A673 (cell line): ENCODE measurements at regions not wholly inside any gene's neighbourhood (a gene's known extent, or its start where the extent isn't known, plus 50 kb on each side); places are given as distances from the start of the nearest gene placed in this dataset.

Experiments used
- BruUV-seq: library from RNA; stranded (reverse); fragments of 400-500 nt; replicated peaks from 2 replicates; lab custom pipeline; 2021; lab: Mats Ljungman, UMichigan
- CTCF ChIA-PET: fragments of 300-600 bp; sonication (Branson Sonifier 250); formaldehyde crosslinking; loops from one replicate; lab custom pipeline; 2022; ENCODE audit warnings: antibody characterized with exemption; lab: Charles Lee
- POLR2A ChIA-PET: fragments of 300-600 bp; sonication (Branson Sonifier 250); formaldehyde crosslinking; loops from one replicate; lab custom pipeline; 2022; ENCODE audit warnings: antibody characterized with exemption; ENCODE audit not compliant: low non-redundant PET; lab: Charles Lee
- DNase-seq: peaks from one replicate; pipeline ENCODE4 v3.0.0-alpha.2; 2015; ENCODE audit warnings: low spot score
- H3K27ac ChIP-seq: fragments of 200-600 bp; sonication (generic); 2 replicates; pipeline ENCODE4 v1.5.1; 2016; ENCODE audit warnings: mixed run types, low read depth, mild to moderate bottlenecking, mixed read lengths, antibody characterized with exemption, low read length; ENCODE audit not compliant: poor library complexity, severe bottlenecking
- H3K27me3 ChIP-seq: fragments of 200-600 bp; sonication (generic); replicated peaks from 2 replicates; pipeline ENCODE4 v1.6.1; 2017; ENCODE audit warnings: mixed run types, low read depth, mild to moderate bottlenecking, mixed read lengths, antibody characterized with exemption, low read length; ENCODE audit not compliant: insufficient read depth, poor library complexity
- H3K36me3 ChIP-seq: fragments of 200-600 bp; sonication (generic); 2 replicates; pipeline ENCODE4 v1.6.1; 2016; ENCODE audit warnings: mixed run types, mild to moderate bottlenecking, mixed read lengths, antibody characterized with exemption, low read length; ENCODE audit not compliant: insufficient read depth, poor library complexity, severe bottlenecking
- H3K4me1 ChIP-seq: fragments of 200-600 bp; sonication (generic); 2 replicates; pipeline ENCODE4 v1.6.1; 2017; ENCODE audit warnings: mixed run types, mild to moderate bottlenecking, mixed read lengths, antibody characterized with exemption, low read length; ENCODE audit not compliant: insufficient read depth, poor library complexity, severe bottlenecking
- H3K4me3 ChIP-seq: fragments of 200-600 bp; sonication (generic); 2 replicates; pipeline ENCODE4 v1.5.1; 2016; ENCODE audit warnings: low read depth, mixed run types, mild to moderate bottlenecking, mixed read lengths, low read length; ENCODE audit not compliant: poor library complexity, severe bottlenecking
- H3K9me3 ChIP-seq: fragments of 200-600 bp; sonication (generic); 2 replicates; pipeline ENCODE4 v1.6.1; 2016; ENCODE audit warnings: mixed run types, low read depth, mild to moderate bottlenecking, mixed read lengths, antibody characterized with exemption, low read length; ENCODE audit not compliant: poor library complexity, severe bottlenecking
- EZH2 ChIP-seq: fragments of 200-600 bp; sonication (generic); IDR thresholded peaks from 2 replicates; pipeline ENCODE4 v1.6.1; 2017; ENCODE audit warnings: borderline replicate concordance, low read depth, mild to moderate bottlenecking, mixed read lengths, antibody characterized with exemption, low read length; ENCODE audit not compliant: poor library complexity, severe bottlenecking
- intact Hi-C: fragments of 100-400 bp; cut with micrococcal nuclease; formaldehyde crosslinking; loops from one replicate; pipeline ENCODE4 v1.10.0; 2022; ENCODE audit not compliant: unreplicated experiment
- TF ChIP-seq, protein P1 (sequence below): fragments of 300-800, 200-600 bp; sonication (generic); conservative IDR thresholded peaks from 2 replicates; pipeline ENCODE4 v1.5.1; 2017; ENCODE audit warnings: low read depth, mild to moderate bottlenecking, antibody characterized with exemption, low read length, moderate library complexity, mixed read lengths

DNA sequence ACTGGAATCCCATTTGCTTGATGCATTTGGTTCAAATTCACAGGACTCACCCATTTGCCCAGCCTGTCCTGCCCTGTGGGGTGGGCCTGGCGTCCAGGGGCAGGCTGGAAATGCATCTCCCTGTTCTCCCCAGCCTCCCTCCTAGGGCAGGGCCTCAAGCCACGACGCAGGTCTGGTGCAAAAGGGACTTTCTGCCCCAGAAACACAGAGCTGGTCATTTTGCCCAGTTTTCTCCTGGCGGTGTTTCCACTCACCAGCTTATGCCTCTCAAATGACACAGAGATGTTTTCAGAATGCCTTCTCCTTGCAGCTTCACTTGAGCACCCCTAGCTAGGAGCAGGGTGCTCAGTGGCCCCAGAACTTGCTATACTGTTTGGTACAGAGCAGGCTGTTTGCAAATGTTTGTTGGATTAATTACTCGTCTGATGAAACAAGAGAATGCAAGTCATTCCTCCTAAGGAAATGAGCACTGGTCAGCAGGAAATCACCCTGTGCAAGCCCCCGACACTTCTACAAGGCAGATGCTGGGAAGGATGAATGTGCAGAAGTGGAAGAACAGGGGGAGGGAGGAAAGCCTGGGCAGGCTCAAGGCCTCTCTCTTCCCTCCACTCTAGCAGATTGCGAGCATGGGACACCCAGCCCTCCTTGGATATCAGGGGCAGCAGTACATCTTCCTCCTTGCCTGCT is 164.3 kb upstream of the APCDD1 start:
- DNase-seq = no peak
- Histone ChIP-seq H3K27ac (no peak overlapping the region), H3K4me1 (peaks cover 23% of the 10 kb centered on the region), H3K4me3 (no peak overlapping the region), H3K36me3 (no peaks in the 10 kb centered on the region), H3K9me3 (peaks cover 12% of the 10 kb centered on the region), H3K27me3 (no peaks in the 10 kb centered on the region)
- no TSS peak for BruUV-seq
- ChIA-PET POLR2A (no interaction called here), CTCF (no interaction called here)
- intact Hi-C loops = no loop called here
- TF ChIP-seq, protein P1, sequence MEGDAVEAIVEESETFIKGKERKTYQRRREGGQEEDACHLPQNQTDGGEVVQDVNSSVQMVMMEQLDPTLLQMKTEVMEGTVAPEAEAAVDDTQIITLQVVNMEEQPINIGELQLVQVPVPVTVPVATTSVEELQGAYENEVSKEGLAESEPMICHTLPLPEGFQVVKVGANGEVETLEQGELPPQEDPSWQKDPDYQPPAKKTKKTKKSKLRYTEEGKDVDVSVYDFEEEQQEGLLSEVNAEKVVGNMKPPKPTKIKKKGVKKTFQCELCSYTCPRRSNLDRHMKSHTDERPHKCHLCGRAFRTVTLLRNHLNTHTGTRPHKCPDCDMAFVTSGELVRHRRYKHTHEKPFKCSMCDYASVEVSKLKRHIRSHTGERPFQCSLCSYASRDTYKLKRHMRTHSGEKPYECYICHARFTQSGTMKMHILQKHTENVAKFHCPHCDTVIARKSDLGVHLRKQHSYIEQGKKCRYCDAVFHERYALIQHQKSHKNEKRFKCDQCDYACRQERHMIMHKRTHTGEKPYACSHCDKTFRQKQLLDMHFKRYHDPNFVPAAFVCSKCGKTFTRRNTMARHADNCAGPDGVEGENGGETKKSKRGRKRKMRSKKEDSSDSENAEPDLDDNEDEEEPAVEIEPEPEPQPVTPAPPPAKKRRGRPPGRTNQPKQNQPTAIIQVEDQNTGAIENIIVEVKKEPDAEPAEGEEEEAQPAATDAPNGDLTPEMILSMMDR = no peak
- no peak for TF ChIP-seq EZH2

- DNase-seq = no peak
- Histone ChIP-seq H3K27me3 (no peaks in the 10 kb centered on the region), H3K9me3 (peaks cover 12% of the 10 kb centered on the region), H3K4me3 (no peak overlapping the region), H3K36me3 (no peaks in the 10 kb centered on the region), H3K27ac (no peak overlapping the region), H3K4me1 (peaks cover 17% of the 10 kb centered on the region)
- CTCF ChIA-PET = no interaction called here
- intact Hi-C loops = no loop called here
- POLR2A ChIA-PET = interaction anchor here (0.6 kb wide), 1 partner anchor 238 kb away, joined by 4 read pairs; no protein-coding TSS in a partner anchor
- BruUV-seq = no TSS peak
- TF ChIP-seq EZH2 = no peak
- TF ChIP-seq, protein P1 = no peak
Observed at GRCh38 chr18:10290638-10291235, 163.7 kb upstream of the APCDD1 start.

DNA sequence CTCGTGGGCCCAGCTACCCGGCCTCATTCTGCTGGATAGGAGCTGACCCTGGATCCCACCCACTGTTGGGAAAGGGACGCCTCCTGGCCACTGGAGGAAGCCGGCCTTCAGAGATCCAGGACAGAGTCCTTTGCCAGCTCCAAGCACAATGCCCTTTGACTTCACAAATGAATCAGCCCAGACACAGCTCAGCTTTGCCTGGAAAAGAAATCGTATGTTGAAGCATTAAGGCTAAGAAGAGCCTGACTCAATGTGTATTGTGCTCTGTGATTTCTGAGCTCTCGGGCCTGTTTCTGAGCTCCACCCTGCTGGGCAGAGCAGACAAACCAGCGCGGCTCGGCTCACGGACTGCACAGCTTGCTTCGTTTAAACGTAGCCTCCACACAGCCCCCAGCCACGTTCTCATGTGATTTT is 162.9 kb upstream of the APCDD1 start:
- Histone ChIP-seq H3K36me3 (no peaks in the 10 kb centered on the region), H3K27me3 (no peaks in the 10 kb centered on the region), H3K4me1 (peaks cover 9% of the 10 kb centered on the region), H3K27ac (no peak overlapping the region), H3K4me3 (no peak overlapping the region), H3K9me3 (peaks cover 12% of the 10 kb centered on the region)
- DNase-seq = no peak
- POLR2A ChIA-PET = no interaction called here
- no TSS peak for BruUV-seq
- CTCF ChIA-PET = no interaction called here
- intact Hi-C loops = no loop called here
- TF ChIP-seq, protein P1 = no peak
- no peak for TF ChIP-seq EZH2
